Karpas-422 (cell line): ENCODE measurements at regions not wholly inside any gene's neighbourhood (a gene's known extent, or its start where the extent isn't known, plus 50 kb on each side); places are given as distances from the start of the nearest gene placed in this dataset.
A peak's percentile ranks its signal among the peaks of the same experiment; 100 is the strongest.

Experiments
- DNase-seq: peaks from one replicate; pipeline ENCODE4 v3.0.0-alpha.2; 2015
- H2AFZ ChIP-seq: fragments of 200-600 bp; sonication (generic); 2 replicates; pipeline ENCODE4 v1.6.1; 2014; ENCODE audit warnings: antibody characterized with exemption, low read length, mixed read lengths
- H3K27ac ChIP-seq: fragments of 200-600 bp; sonication (generic); 2 replicates; pipeline ENCODE4 v1.5.1; 2014; ENCODE audit warnings: mild to moderate bottlenecking, low read length, moderate library complexity
- H3K27me3 ChIP-seq: fragments of 200-600 bp; sonication (generic); 2 replicates; pipeline ENCODE4 v1.6.1; 2014; ENCODE audit warnings: low read length, mixed read lengths
- H3K36me3 ChIP-seq: fragments of 200-600 bp; sonication (generic); 2 replicates; pipeline ENCODE4 v1.6.1; 2014; ENCODE audit warnings: low read length, mixed read lengths; ENCODE audit not compliant: insufficient read depth
- H3K4me1 ChIP-seq: fragments of 200-600 bp; sonication (generic); 2 replicates; pipeline ENCODE4 v1.6.1; 2014; ENCODE audit warnings: mild to moderate bottlenecking, low read length, mixed read lengths
- H3K4me2 ChIP-seq: fragments of 200-600 bp; sonication (generic); 2 replicates; pipeline ENCODE4 v1.6.1; 2014; ENCODE audit warnings: low read length, low read depth, mild to moderate bottlenecking; ENCODE audit not compliant: poor library complexity, severe bottlenecking
- H3K4me3 ChIP-seq: fragments of 200-600 bp; sonication (generic); 2 replicates; pipeline ENCODE4 v1.5.1; 2014; ENCODE audit warnings: mild to moderate bottlenecking, antibody characterized with exemption, low read length, mixed read lengths
- H3K79me2 ChIP-seq: fragments of 200-600 bp; sonication (generic); 2 replicates; pipeline ENCODE4 v1.6.1; 2014; ENCODE audit warnings: mild to moderate bottlenecking, low read length, mixed read lengths
- H3K9ac ChIP-seq: fragments of 200-600 bp; sonication (generic); 2 replicates; pipeline ENCODE4 v1.6.0; 2014; ENCODE audit warnings: low read length
- H3K9me2 ChIP-seq: fragments of 200-600 bp; sonication (generic), shearing (Covaris generic); replicated peaks from 2 replicates; pipeline ENCODE4 v1.6.0; 2014; ENCODE audit warnings: mild to moderate bottlenecking, low read length, moderate library complexity; ENCODE audit not compliant: insufficient read depth
- H3K9me3 ChIP-seq: fragments of 300-700, 200-600 bp; sonication (generic); 2 replicates; pipeline ENCODE4 v1.6.1; 2014; ENCODE audit warnings: low read length, mixed read lengths
- H4K20me1 ChIP-seq: fragments of 200-600 bp; sonication (generic); 2 replicates; pipeline ENCODE4 v1.6.1; 2014; ENCODE audit warnings: mild to moderate bottlenecking, antibody characterized with exemption, low read length, low read depth; ENCODE audit not compliant: insufficient read depth

DNA sequence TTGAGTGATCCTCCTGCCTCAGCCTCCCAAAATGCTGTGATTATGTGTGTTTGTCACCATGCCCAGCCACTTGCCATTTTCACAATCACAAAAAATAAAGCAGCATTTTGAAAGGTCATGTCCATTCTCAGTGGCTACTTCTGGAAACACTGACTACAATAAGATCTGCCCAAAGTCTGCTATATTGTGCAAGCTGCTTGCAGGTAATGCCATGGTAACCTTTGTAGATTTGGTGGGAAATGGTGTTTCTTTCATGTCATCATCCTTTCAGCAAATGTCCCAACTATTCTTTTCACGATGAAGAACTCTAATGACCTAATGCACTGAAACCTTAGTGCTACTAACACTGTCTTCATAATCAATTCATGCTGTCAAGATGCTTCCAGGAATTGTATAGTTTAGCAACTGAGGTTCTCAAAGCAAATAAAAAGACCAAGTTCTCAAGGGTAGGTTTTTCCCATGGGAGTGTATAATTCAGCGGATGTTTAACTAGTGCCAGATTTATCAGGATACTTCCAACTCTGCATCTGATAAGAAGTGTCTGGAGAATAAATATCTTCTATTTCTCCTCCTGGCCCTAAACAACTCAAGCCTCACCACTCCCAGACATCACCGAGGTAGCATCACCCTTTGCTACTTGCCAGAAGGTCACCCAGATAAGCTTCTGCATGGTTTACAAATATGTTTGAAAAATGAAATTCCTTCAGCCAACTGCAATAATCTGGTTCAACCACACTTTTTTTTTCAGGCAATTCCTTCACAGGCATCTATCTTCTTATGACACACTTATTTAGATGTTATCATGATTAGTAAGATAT lies 132.0 kb upstream of the ZC3H11B start:
- Histone ChIP-seq H4K20me1 (no peaks in the 10 kb centered on the region), H3K4me3 (no peak overlapping the region), H3K27ac (no peak overlapping the region), H2AFZ (no peak overlapping the region), H3K4me2 (no peak overlapping the region), H3K9me2 (no peaks in the 10 kb centered on the region), H3K9ac (no peak overlapping the region), H3K27me3 (no peaks in the 10 kb centered on the region), H3K4me1 (no peaks in the 10 kb centered on the region), H3K9me3 (no peaks in the 10 kb centered on the region), H3K79me2 (no peaks in the 10 kb centered on the region), H3K36me3 (no peaks in the 10 kb centered on the region)
- no peak for DNase-seq

DNA sequence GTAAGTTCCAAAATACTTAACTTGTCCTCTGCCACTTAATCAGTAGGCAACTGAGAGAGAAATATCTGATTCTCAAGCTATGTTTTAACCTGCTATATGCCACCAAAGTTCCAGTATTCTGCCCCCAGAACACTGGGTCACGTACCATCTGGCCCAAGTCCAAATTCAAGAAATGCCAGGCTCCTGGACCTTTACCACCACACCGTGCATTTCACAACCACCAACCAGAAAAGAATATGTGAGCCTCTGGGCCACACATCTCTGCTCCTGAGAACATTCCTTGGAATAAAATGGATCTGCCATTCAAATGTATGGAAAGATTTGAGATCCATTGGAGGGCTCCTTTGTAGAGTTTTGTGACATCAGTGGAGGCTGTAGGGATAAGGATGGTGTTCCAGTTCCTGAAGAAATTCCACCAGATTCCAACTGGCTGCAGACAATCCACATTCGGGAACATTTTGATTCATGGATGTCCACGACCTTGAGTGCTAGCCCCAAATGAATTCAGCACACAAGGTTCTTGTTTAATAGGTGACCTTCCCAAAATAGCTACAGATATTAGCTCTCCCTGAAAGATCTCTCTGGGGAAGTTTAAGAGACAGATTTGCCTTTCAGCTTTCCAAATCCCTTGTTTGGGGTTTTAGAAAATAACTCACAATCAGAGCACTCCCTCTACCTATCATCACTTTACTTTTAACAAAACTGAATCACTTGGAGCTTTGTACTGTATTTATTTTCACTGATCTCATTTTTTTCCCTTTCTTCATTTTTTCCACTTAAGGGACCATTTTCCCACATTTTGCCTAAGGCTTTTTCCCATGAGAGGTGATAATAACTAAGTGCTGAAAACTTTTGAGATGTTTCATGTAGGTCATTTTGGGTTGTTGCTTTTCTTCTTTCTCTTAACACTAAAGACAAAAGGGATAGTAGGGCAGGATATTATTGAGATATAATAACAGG lies 128.4 kb upstream of the ZC3H11B start:
- Histone ChIP-seq H3K27ac (no peak overlapping the region), H3K9me2 (no peaks in the 10 kb centered on the region), H3K4me2 (no peak overlapping the region), H4K20me1 (no peaks in the 10 kb centered on the region), H3K36me3 (no peaks in the 10 kb centered on the region), H3K79me2 (no peaks in the 10 kb centered on the region), H2AFZ (no peak overlapping the region), H3K4me1 (no peaks in the 10 kb centered on the region), H3K4me3 (no peak overlapping the region), H3K27me3 (no peaks in the 10 kb centered on the region), H3K9me3 (no peaks in the 10 kb centered on the region), H3K9ac (no peak overlapping the region)
- DNase-seq, result no peak

DNA sequence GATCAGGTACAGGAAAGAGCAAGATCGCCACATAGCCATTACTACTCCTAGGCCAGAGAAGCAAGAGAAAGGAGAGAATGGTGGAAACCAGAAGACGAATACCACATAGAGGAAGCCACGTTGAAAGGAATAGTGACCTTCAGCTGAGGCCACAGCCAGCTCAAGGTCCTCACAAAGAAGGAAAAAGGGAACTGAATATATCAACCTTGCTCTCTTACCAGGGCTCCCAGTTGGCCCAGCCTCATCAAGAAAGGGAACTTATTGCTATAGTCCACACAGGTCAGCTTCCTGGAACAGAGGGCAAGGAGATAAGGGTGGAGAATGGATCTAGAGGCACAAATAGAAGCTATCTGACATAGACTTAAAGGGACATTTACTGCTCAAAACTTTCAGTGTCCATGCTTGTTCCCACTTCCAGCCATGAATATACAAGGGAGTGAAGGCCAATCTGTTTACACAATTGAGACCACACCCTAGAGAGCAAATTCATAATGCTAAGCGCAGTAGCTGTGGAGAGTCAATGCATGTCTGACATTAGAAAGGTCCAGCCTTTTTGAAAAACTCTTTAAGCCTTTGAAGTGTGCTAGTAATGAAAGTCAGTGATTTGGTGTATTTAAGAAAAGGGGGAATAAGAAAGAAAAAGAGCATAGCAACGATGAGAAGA lies 120.7 kb upstream of the ZC3H11B start:
- Histone ChIP-seq H3K4me1 (no peaks in the 10 kb centered on the region), H3K9ac (no peak overlapping the region), H3K27me3 (no peaks in the 10 kb centered on the region), H3K27ac (no peak overlapping the region), H3K36me3 (no peaks in the 10 kb centered on the region), H3K79me2 (no peaks in the 10 kb centered on the region), H3K9me2 (no peaks in the 10 kb centered on the region), H3K4me2 (no peak overlapping the region), H3K4me3 (no peak overlapping the region), H2AFZ (no peak overlapping the region), H3K9me3 (no peaks in the 10 kb centered on the region), H4K20me1 (no peaks in the 10 kb centered on the region)
- DNase-seq, result no peak

DNA sequence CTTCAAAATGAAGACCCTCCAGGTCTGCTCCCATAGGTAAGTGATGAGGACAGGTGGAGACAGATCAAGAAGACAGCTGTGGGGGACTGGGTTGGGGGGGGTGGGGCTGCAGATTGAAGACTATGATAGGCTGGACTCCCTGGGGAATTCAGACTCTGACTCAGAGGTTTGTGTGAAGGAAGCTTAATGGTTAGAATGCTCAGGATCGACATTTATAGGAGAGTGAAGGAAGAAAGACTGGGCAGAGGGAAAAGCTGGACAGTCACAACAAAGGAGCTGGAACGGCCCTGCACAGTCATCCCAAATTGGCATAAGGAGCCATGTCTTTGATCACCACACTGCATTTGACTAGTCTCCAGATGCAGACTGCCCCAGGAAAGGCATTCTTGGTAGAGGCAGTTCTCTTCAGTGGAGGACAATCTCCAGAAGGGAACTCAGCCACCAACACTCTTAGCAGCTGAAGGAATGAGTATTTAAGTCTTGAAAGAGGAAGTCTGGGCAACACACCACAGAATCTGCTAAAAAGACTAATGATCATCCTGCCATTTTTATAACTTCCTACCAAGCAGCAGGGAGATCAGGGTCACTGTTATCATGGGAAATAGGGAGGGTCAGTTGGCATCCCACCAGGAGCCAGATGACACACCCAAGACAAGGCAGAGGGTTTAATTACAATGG lies 120.0 kb upstream of the ZC3H11B start:
- Histone ChIP-seq H3K4me2 (no peak overlapping the region), H2AFZ (no peak overlapping the region), H3K9me2 (no peaks in the 10 kb centered on the region), H3K36me3 (no peaks in the 10 kb centered on the region), H3K27me3 (no peaks in the 10 kb centered on the region), H3K4me3 (no peak overlapping the region), H3K9me3 (no peaks in the 10 kb centered on the region), H3K4me1 (no peaks in the 10 kb centered on the region), H4K20me1 (no peaks in the 10 kb centered on the region), H3K9ac (no peak overlapping the region), H3K79me2 (no peaks in the 10 kb centered on the region), H3K27ac (no peak overlapping the region)
- no peak for DNase-seq

DNA sequence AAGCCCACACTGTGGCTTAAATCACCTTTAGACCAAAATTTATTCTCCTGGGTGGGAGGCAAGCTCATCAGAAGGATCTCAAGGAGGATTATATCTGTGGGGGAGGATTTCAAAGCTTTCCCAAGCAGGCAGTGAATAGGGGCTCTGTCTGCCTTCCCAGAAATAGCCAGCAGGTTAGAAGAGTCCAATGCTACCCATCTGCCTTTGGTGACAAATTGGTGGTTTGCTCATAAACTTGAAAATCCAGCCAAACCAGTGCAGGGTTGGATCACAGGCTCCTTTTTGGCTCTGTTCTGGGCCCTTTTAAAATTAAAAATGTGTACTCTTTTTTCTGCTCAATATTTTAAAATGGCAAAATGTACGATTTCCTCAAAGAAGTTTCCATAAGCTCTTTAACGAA lies 118.9 kb upstream of the ZC3H11B start:
- H3K27me3 ChIP-seq, result no peaks in the 10 kb centered on the region
- H3K9ac ChIP-seq, result no peak overlapping the region
- no peak overlapping the region for H3K27ac ChIP-seq
- no peaks in the 10 kb centered on the region for H3K36me3 ChIP-seq
- no peak overlapping the region for H2AFZ ChIP-seq
- no peak overlapping the region for H3K4me2 ChIP-seq
- no peaks in the 10 kb centered on the region for H3K4me1 ChIP-seq
- peaks cover 2% of the 10 kb centered on the region; the same call in 1 of the 2 replicates for H3K9me3 ChIP-seq
- H3K79me2 ChIP-seq, result no peaks in the 10 kb centered on the region
- no peaks in the 10 kb centered on the region for H4K20me1 ChIP-seq
- H3K9me2 ChIP-seq, result no peaks in the 10 kb centered on the region
- DNase-seq, result no peak
- H3K4me3 ChIP-seq, result no peak overlapping the region

DNA sequence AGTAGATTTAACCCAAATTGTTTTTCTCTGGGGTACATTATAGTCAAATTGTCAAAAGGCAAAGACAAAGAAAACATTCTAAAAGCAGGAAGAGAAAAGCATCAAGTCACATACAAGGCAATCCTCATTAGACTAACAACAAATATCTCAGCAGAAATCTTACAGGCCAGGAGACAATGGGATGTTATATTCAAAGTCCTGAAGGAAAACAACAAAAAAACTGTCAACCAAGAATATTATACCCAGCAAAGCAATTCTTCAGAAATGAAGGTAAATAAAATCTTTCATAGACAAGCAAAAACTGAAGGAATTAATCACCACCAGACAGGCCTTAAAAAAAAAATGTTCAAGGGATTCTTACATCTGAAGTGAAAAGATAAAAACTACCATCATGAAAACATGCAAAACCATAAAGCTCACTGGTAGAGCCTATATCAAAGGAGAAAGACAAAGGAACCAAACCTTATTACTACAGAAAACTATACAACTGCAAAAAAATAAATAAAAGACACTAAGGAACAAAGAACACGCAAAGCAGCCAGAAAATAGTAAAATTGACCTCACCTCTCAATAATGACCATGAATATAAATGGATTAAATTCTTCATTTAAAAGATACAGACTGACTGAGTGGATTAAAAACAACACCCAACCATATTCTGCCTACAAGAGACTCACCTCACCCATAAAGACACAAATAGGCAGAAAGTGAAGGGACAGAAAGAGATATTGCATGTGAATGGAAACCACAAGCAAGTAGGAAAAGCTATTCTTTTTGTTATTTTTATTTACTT lies 113.8 kb upstream of the ZC3H11B start:
- Histone ChIP-seq H2AFZ (no peak overlapping the region), H3K9me2 (no peaks in the 10 kb centered on the region), H3K4me2 (no peak overlapping the region), H3K27ac (no peak overlapping the region), H3K79me2 (no peaks in the 10 kb centered on the region), H3K9ac (no peak overlapping the region), H4K20me1 (no peaks in the 10 kb centered on the region), H3K4me1 (no peaks in the 10 kb centered on the region), H3K9me3 (peaks cover 3% of the 10 kb centered on the region; the same call in 1 of the 2 replicates), H3K36me3 (no peaks in the 10 kb centered on the region), H3K4me3 (no peak overlapping the region), H3K27me3 (no peaks in the 10 kb centered on the region)
- DNase-seq, result no peak

DNA sequence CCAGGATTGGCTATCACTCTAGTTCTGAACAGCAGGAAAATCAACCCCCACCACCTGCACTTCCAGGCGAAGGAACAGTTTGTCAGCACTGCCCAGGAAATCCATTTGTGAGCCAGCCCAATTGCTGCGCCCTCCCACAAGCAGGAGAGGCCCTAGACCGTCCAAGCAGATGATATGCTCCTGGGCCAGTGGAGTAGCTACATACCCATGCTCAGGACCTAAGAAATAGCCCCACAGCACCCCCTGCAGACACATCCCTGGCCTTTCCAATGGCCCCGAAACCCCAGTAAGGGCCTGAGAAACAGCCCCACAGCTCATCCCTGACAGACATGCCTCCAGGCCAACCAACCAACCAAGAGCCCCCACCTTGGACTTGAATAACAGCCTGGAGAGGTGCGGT lies 111.5 kb upstream of the ZC3H11B start:
- no peaks in the 10 kb centered on the region for H4K20me1 ChIP-seq
- H3K27ac ChIP-seq, result no peak overlapping the region
- H2AFZ ChIP-seq, result no peak overlapping the region
- peaks cover 3% of the 10 kb centered on the region; the same call in 1 of the 2 replicates for H3K9me3 ChIP-seq
- H3K9me2 ChIP-seq, result no peaks in the 10 kb centered on the region
- H3K4me1 ChIP-seq, result no peaks in the 10 kb centered on the region
- no peak overlapping the region for H3K4me3 ChIP-seq
- no peaks in the 10 kb centered on the region for H3K27me3 ChIP-seq
- no peaks in the 10 kb centered on the region for H3K79me2 ChIP-seq
- no peak overlapping the region for H3K9ac ChIP-seq
- H3K36me3 ChIP-seq, result no peaks in the 10 kb centered on the region
- peak; percentile 42 for DNase-seq
- no peak overlapping the region for H3K4me2 ChIP-seq
